Coronary artery (tissue), 2 donors: ENCODE measurements at regions not wholly inside any gene's neighbourhood (a gene's known extent, or its start where the extent isn't known, plus 50 kb on each side); places are given as distances from the start of the nearest gene placed in this dataset.
A peak's percentile ranks its signal among the peaks of the same experiment; 100 is the strongest.

Experiments
- DNase-seq: peaks from one replicate; pipeline ENCODE4 v3.0.0-alpha.2; 2017; ENCODE audit warnings: low spot score
- H3K27ac ChIP-seq, 2 donors: fragments of 200-600 bp; sonication (generic); one replicate each; pipeline ENCODE4 v1.5.1; 2016 to 2019
- H3K4me3 ChIP-seq: fragments of 200-600 bp; sonication (generic); 2 replicates; pipeline ENCODE4 v1.5.1; 2016; ENCODE audit warnings: mild to moderate bottlenecking, moderate library complexity
- CTCF ChIP-seq: fragments of 200-600 bp; sonication (generic); IDR thresholded peaks from one replicate; pipeline ENCODE4 v1.5.1; 2019; ENCODE audit warnings: antibody characterized with exemption

GRCh38 chr2:146317959-146318358 lies 1526.9 kb upstream of the ACVR2A start:
- no peak for TF ChIP-seq CTCF
- Histone ChIP-seq H3K27ac (no peak overlapping the region), H3K4me3 (no peak overlapping the region)
- no peak for DNase-seq

GRCh38 chr2:146312899-146313298 lies 1531.9 kb upstream of the ACVR2A start:
- no peak overlapping the region for H3K27ac ChIP-seq
- H3K4me3 ChIP-seq = peak overlapping the region; percentile 27
- DNase-seq = no peak
- TF ChIP-seq CTCF = no peak

- Histone ChIP-seq H3K27ac (no peak overlapping the region), H3K4me3 (no peak overlapping the region)
- TF ChIP-seq CTCF = no peak
- DNase-seq = no peak
Observed at GRCh38 chr2:146305164-146305563, 1539.7 kb upstream of the ACVR2A start.

GRCh38 chr2:146301287-146301686 lies 1543.5 kb upstream of the ACVR2A start:
- H3K4me3 ChIP-seq = no peak overlapping the region
- no peak for DNase-seq
- no peak overlapping the region for H3K27ac ChIP-seq
- TF ChIP-seq CTCF = no peak

- Histone ChIP-seq H3K27ac (no peak overlapping the region), H3K4me3 (no peak overlapping the region)
- DNase-seq = no peak
- no peak for TF ChIP-seq CTCF
Observed at GRCh38 chr2:146295080-146295670, 1549.7 kb upstream of the ACVR2A start.

GRCh38 chr2:146287281-146287680 lies 1557.5 kb upstream of the ACVR2A start:
- no peak overlapping the region for H3K4me3 ChIP-seq

More at GRCh38 chr2:146287281-146287680, 1557.5 kb upstream of the ACVR2A start:
- no peak for DNase-seq
- H3K27ac ChIP-seq = no peak overlapping the region
- no peak for TF ChIP-seq CTCF
